Smooth muscle cell (in vitro differentiated cells): ENCODE measurements at regions not wholly inside any gene's neighbourhood (a gene's known extent, or its start where the extent isn't known, plus 50 kb on each side); places are given as distances from the start of the nearest gene placed in this dataset.

Source experiments
- DNase-seq: peaks from one replicate; lab custom pipeline; 2025; ENCODE audit not compliant: unreplicated experiment; lab: John Stamatoyannopoulos, UW
- H2AFZ ChIP-seq: fragments of 200-600 bp; sonication (generic); 2 replicates; pipeline ENCODE4 v1.6.0; 2016; ENCODE audit warnings: antibody characterized with exemption, low read depth, mild to moderate bottlenecking
- H3F3A ChIP-seq: fragments of 200-600 bp; sonication (generic); 2 replicates; pipeline ENCODE4 v1.6.0; 2017; ENCODE audit warnings: antibody characterized with exemption, low read depth
- H3K27ac ChIP-seq: fragments of 200-600 bp; sonication (generic); 2 replicates; pipeline ENCODE4 v1.5.1; 2016; ENCODE audit warnings: low read depth, mild to moderate bottlenecking
- H3K27me3 ChIP-seq: fragments of 200-600 bp; sonication (generic); 2 replicates; pipeline ENCODE4 v1.6.1; 2016; ENCODE audit warnings: low read depth, mild to moderate bottlenecking
- H3K36me3 ChIP-seq: fragments of 200-600 bp; sonication (generic); 2 replicates; pipeline ENCODE4 v1.5.1; 2016; ENCODE audit warnings: low read depth
- H3K4me1 ChIP-seq: fragments of 200-600 bp; sonication (generic); 2 replicates; pipeline ENCODE4 v1.5.1; 2016; ENCODE audit warnings: low read depth
- H3K4me2 ChIP-seq: fragments of 200-600 bp; sonication (generic); 2 replicates; pipeline ENCODE4 v1.6.0; 2016; ENCODE audit warnings: mild to moderate bottlenecking
- H3K4me3 ChIP-seq: fragments of 200-600 bp; sonication (generic); 2 replicates; pipeline ENCODE4 v1.5.1; 2016; ENCODE audit warnings: mild to moderate bottlenecking
- H3K79me2 ChIP-seq: fragments of 200-600 bp; sonication (generic); 2 replicates; pipeline ENCODE4 v1.6.0; 2016; ENCODE audit warnings: low read depth, mild to moderate bottlenecking
- H3K9ac ChIP-seq: fragments of 200-600 bp; sonication (generic); 2 replicates; pipeline ENCODE4 v1.6.0; 2016; ENCODE audit warnings: low read depth
- H3K9me3 ChIP-seq: fragments of 200-600 bp; sonication (generic); replicated peaks from 2 replicates; pipeline ENCODE4 v1.5.1; 2016; ENCODE audit warnings: low read depth
- H4K20me1 ChIP-seq: fragments of 200-600 bp; sonication (generic); 2 replicates; pipeline ENCODE4 v1.6.0; 2016; ENCODE audit warnings: low read depth
- WGBS: methylation state at CpG from one replicate; pipeline ENCODE4 v1.1.7; 2016; ENCODE audit warnings: low lambda C conversion rate; 5-methylcytosine and 5-hydroxymethylcytosine counted together
- TF ChIP-seq, protein P1 (sequence below): fragments of 200-600 bp; sonication (generic); IDR thresholded peaks from 2 replicates; pipeline ENCODE4 v1.5.1; 2017; ENCODE audit warnings: borderline replicate concordance, mild to moderate bottlenecking, antibody characterized with exemption; ENCODE audit not compliant: insufficient read depth, poor library complexity, severe bottlenecking

GRCh38 chr18:71426441-71426840, 1117.7 kb downstream of the CBLN2 start:
- Histone ChIP-seq H3F3A (no peaks in the 10 kb centered on the region), H4K20me1 (no peaks in the 10 kb centered on the region), H2AFZ (no peak overlapping the region), H3K27ac (no peak overlapping the region), H3K27me3 (no peaks in the 10 kb centered on the region), H3K36me3 (no peaks in the 10 kb centered on the region), H3K4me2 (no peak overlapping the region), H3K4me1 (no peaks in the 10 kb centered on the region), H3K79me2 (no peaks in the 10 kb centered on the region), H3K4me3 (no peak overlapping the region), H3K9me3 (no peaks in the 10 kb centered on the region), H3K9ac (no peak overlapping the region)
- TF ChIP-seq, protein P1, sequence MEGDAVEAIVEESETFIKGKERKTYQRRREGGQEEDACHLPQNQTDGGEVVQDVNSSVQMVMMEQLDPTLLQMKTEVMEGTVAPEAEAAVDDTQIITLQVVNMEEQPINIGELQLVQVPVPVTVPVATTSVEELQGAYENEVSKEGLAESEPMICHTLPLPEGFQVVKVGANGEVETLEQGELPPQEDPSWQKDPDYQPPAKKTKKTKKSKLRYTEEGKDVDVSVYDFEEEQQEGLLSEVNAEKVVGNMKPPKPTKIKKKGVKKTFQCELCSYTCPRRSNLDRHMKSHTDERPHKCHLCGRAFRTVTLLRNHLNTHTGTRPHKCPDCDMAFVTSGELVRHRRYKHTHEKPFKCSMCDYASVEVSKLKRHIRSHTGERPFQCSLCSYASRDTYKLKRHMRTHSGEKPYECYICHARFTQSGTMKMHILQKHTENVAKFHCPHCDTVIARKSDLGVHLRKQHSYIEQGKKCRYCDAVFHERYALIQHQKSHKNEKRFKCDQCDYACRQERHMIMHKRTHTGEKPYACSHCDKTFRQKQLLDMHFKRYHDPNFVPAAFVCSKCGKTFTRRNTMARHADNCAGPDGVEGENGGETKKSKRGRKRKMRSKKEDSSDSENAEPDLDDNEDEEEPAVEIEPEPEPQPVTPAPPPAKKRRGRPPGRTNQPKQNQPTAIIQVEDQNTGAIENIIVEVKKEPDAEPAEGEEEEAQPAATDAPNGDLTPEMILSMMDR = peak; percentile 21
- no peak for DNase-seq

- Histone ChIP-seq H3K9me3 (no peaks in the 10 kb centered on the region), H4K20me1 (no peaks in the 10 kb centered on the region), H3K4me2 (no peak overlapping the region), H3K9ac (no peak overlapping the region), H3K36me3 (no peaks in the 10 kb centered on the region), H3F3A (no peaks in the 10 kb centered on the region), H3K4me1 (no peaks in the 10 kb centered on the region), H3K4me3 (no peak overlapping the region), H3K27me3 (no peaks in the 10 kb centered on the region), H2AFZ (no peak overlapping the region), H3K79me2 (no peaks in the 10 kb centered on the region), H3K27ac (no peak overlapping the region)
- 83% methylated on average over 8 of the region's 8 CpGs for WGBS
- TF ChIP-seq, protein P1 = no peak
- no peak for DNase-seq
Observed at GRCh38 chr18:71405169-71405809, 1116.4 kb downstream of the SOCS6 start.

DNA sequence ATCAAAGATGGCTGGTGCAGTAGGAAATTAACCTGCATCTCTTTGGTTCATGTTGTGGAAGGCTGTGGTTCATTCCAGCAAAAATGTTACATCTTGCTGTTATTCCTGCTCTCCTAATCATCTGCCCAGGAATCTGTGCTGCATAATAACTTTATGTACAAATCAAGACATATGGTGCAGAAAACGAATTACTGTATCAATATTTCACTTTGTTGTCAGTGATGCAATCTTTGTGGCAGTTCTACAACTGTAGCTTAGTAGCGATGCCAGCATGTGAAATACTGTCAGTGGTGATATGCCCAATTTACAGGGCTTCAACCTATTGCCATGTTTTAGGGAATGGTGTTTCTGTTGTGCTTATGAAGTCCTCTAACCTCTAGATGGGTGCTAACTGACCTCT, 1114.7 kb downstream of the SOCS6 start:
- Histone ChIP-seq H3K4me3 (no peak overlapping the region), H3K27me3 (no peaks in the 10 kb centered on the region), H4K20me1 (no peaks in the 10 kb centered on the region), H3K36me3 (no peaks in the 10 kb centered on the region), H2AFZ (no peak overlapping the region), H3K4me1 (no peaks in the 10 kb centered on the region), H3K79me2 (no peaks in the 10 kb centered on the region), H3K27ac (no peak overlapping the region), H3K4me2 (no peak overlapping the region), H3K9ac (no peak overlapping the region), H3K9me3 (no peaks in the 10 kb centered on the region), H3F3A (no peaks in the 10 kb centered on the region)
- WGBS = 71% methylated on average over 2 of the region's 2 CpGs
- TF ChIP-seq, protein P1 = no peak
- DNase-seq = no peak

DNA sequence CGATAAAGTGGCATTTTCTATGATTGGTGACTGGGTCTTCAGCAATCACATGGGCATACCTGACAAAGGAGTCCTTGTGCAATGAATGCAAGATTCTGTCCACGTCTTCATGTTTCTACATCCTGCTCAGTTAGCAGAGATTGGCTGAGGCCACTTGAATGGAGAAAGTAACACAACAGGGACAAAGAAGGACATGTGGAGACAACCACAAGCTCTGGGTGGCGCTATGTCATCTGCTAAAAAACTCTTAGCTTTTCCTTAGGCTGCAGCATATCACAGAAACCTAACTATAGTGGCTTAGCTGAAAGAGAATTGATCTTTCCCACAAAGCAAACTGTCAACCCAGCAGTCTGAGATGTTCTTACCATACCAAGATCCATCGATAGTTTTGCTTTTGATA, 1109.7 kb downstream of the SOCS6 start:
- peaks cover 4% of the 10 kb centered on the region for H3K27me3 ChIP-seq
- no peaks in the 10 kb centered on the region for H3F3A ChIP-seq
- H3K4me2 ChIP-seq = no peak overlapping the region
- H3K4me1 ChIP-seq = no peaks in the 10 kb centered on the region
- TF ChIP-seq, protein P1 = peak; percentile 22
- H4K20me1 ChIP-seq = no peaks in the 10 kb centered on the region
- no peak for DNase-seq
- WGBS = 47% methylated on average over 4 of the region's 4 CpGs
- H3K9me3 ChIP-seq = no peaks in the 10 kb centered on the region
- H3K36me3 ChIP-seq = no peaks in the 10 kb centered on the region
- no peak overlapping the region for H3K9ac ChIP-seq
- H3K27ac ChIP-seq = no peak overlapping the region
- H3K79me2 ChIP-seq = no peaks in the 10 kb centered on the region
- H2AFZ ChIP-seq = no peak overlapping the region
- no peak overlapping the region for H3K4me3 ChIP-seq
